SK-N-SH treated with all-trans-retinoic acid at 6 μM for 48 hours (cell line): ENCODE measurements at regions not wholly inside any gene's neighbourhood (a gene's known extent, or its start where the extent isn't known, plus 50 kb on each side); places are given as distances from the start of the nearest gene placed in this dataset.

ENCODE experiments used
- ATAC-seq: fragments of 200-7000 bp; cut with Tn5 transposase; 3 replicates; pipeline ENCODE4 v1.9.1; 2020; ENCODE audit warnings: mild to moderate bottlenecking, moderate library complexity
- ARNTL ChIP-seq: fragments of 450-650 bp; formaldehyde crosslinking; IDR thresholded peaks from 2 replicates; pipeline ENCODE4 v1.5.0; 2020; ENCODE audit warnings: low read depth, mild to moderate bottlenecking, moderate library complexity, borderline replicate concordance
- BACH2 ChIP-seq: fragments of 250-450 bp; sonication (Bioruptor Pico); IDR thresholded peaks from 2 replicates; pipeline ENCODE4 v1.9.0; 2021; ENCODE audit warnings: mild to moderate bottlenecking, borderline replicate concordance
- CREB5 ChIP-seq: fragments of 250-450 bp; sonication (Bioruptor Pico); IDR thresholded peaks from 2 replicates; pipeline ENCODE4 v1.5.1; 2020; ENCODE audit warnings: low read depth, mild to moderate bottlenecking, moderate library complexity
- CSRNP3 ChIP-seq: fragments of 250-450 bp; sonication (Bioruptor Pico); IDR thresholded peaks from 2 replicates; pipeline ENCODE4 v1.5.1; 2021; ENCODE audit warnings: mild to moderate bottlenecking, moderate library complexity
- GLIS3 ChIP-seq: fragments of 250-450 bp; sonication (Bioruptor Pico); IDR thresholded peaks from 2 replicates; pipeline ENCODE4 v1.5.0; 2020; ENCODE audit warnings: mild to moderate bottlenecking, moderate library complexity
- OSR1 ChIP-seq: fragments of 250-450 bp; sonication (Bioruptor Pico); IDR thresholded peaks from 2 replicates; pipeline ENCODE4 v1.8.0; 2022; ENCODE audit warnings: moderate library complexity, mild to moderate bottlenecking, inconsistent platforms
- PATZ1 ChIP-seq: fragments of 250-450 bp; sonication (Bioruptor Pico); IDR thresholded peaks from 2 replicates; pipeline ENCODE4 v1.8.0; 2020; ENCODE audit warnings: mild to moderate bottlenecking, moderate library complexity, borderline replicate concordance
- PPARA ChIP-seq: fragments of 250-450 bp; sonication (Bioruptor Pico); IDR thresholded peaks from 2 replicates; pipeline ENCODE4 v1.5.0; 2020; ENCODE audit warnings: mild to moderate bottlenecking, borderline replicate concordance
- SNAI2 ChIP-seq: fragments of 250-450 bp; sonication (Bioruptor Pico); IDR thresholded peaks from 2 replicates; pipeline ENCODE4 v1.5.0; 2020; ENCODE audit warnings: mild to moderate bottlenecking, moderate library complexity
- TCF4 ChIP-seq: fragments of 250-450 bp; sonication (Bioruptor Pico); IDR thresholded peaks from 2 replicates; pipeline ENCODE4 v1.8.0; 2021; ENCODE audit warnings: mild to moderate bottlenecking, moderate library complexity, borderline replicate concordance
- TOX ChIP-seq: fragments of 250-450 bp; sonication (Bioruptor Pico); IDR thresholded peaks from 2 replicates; pipeline ENCODE4 v1.8.0; 2021; ENCODE audit warnings: mild to moderate bottlenecking, moderate library complexity, borderline replicate concordance
- TSHZ2 ChIP-seq: fragments of 250-450 bp; sonication (Bioruptor Pico); IDR thresholded peaks from 2 replicates; pipeline ENCODE4 v1.5.0; 2020; ENCODE audit warnings: mild to moderate bottlenecking, moderate library complexity
- ZC3H10 ChIP-seq: fragments of 250-450 bp; sonication (Bioruptor Pico); IDR thresholded peaks from 2 replicates; pipeline ENCODE4 v1.5.1; 2021; ENCODE audit warnings: mild to moderate bottlenecking, moderate library complexity
- ZFP3 ChIP-seq: fragments of 250-450 bp; sonication (Bioruptor Pico); IDR thresholded peaks from 2 replicates; pipeline ENCODE4 v1.5.0; 2020; ENCODE audit warnings: mild to moderate bottlenecking, moderate library complexity
- ZFP30 ChIP-seq: fragments of 450-650 bp; formaldehyde crosslinking; IDR thresholded peaks from 2 replicates; pipeline ENCODE4 v1.5.0; 2022; ENCODE audit warnings: mild to moderate bottlenecking, moderate library complexity
- ZNF565 ChIP-seq: fragments of 450-650 bp; formaldehyde crosslinking; conservative IDR thresholded peaks from 2 replicates; pipeline ENCODE4 v1.5.0; 2020; ENCODE audit warnings: low read depth, mild to moderate bottlenecking, moderate library complexity
- ZNF70 ChIP-seq: fragments of 450-650 bp; formaldehyde crosslinking; IDR thresholded peaks from 2 replicates; pipeline ENCODE4 v1.5.0; 2020; ENCODE audit warnings: mild to moderate bottlenecking, moderate library complexity
- ZNF8 ChIP-seq: fragments of 450-650 bp; formaldehyde crosslinking; IDR thresholded peaks from 2 replicates; pipeline ENCODE4 v1.5.0; 2020; ENCODE audit warnings: mild to moderate bottlenecking, moderate library complexity

GRCh38 chr9:21564175-21564574 is 82.1 kb upstream of the IFNE start:
- TF ChIP-seq ZNF565 (CRISPR knock-in tag) (no peak), ZFP3 (no peak), CSRNP3 (no peak), TSHZ2 (CRISPR knock-in tag) (no peak), CREB5 (no peak), BACH2 (no peak), PPARA (CRISPR knock-in tag) (no peak), ZNF8 (CRISPR knock-in tag) (no peak), TOX (CRISPR knock-in tag) (no peak), ZFP30 (CRISPR knock-in tag) (no peak), SNAI2 (CRISPR knock-in tag) (no peak), ARNTL (CRISPR knock-in tag) (no peak), ZC3H10 (CRISPR knock-in tag) (no peak), TCF4 (CRISPR knock-in tag) (no peak), OSR1 (CRISPR knock-in tag) (no peak)
- ATAC-seq, result no peak

GRCh38 chr9:21565155-21565554 is 83.0 kb upstream of the IFNE start:
- TF ChIP-seq SNAI2 (CRISPR knock-in tag), result no peak
- no peak for TF ChIP-seq TSHZ2 (CRISPR knock-in tag)
- no peak for TF ChIP-seq CSRNP3
- no peak for TF ChIP-seq PATZ1
- TF ChIP-seq ZC3H10 (CRISPR knock-in tag), result no peak
- no peak for TF ChIP-seq GLIS3 (CRISPR knock-in tag)
- no peak for TF ChIP-seq ZNF565 (CRISPR knock-in tag)
- no peak for TF ChIP-seq ARNTL (CRISPR knock-in tag)
- TF ChIP-seq ZNF70, result no peak
- TF ChIP-seq ZFP3, result no peak
- no peak for TF ChIP-seq PPARA (CRISPR knock-in tag)
- TF ChIP-seq ZNF8 (CRISPR knock-in tag), result no peak
- no peak for TF ChIP-seq TCF4 (CRISPR knock-in tag)
- ATAC-seq, result no peak
